Prostate gland (tissue), 2 donors: ENCODE measurements at regions not wholly inside any gene's neighbourhood (a gene's known extent, or its start where the extent isn't known, plus 50 kb on each side); places are given as distances from the start of the nearest gene placed in this dataset.

Experiments used
- POLR2A ChIP-seq: fragments of 450-650 bp; IDR thresholded peaks from one replicate; pipeline ENCODE4 v1.6.1; 2016; ENCODE audit warnings: antibody characterized with exemption, mild to moderate bottlenecking
- POLR2AphosphoS5 ChIP-seq: sonication (generic); formaldehyde crosslinking; IDR thresholded peaks from one replicate; pipeline ENCODE4 v1.6.1; 2017; ENCODE audit warnings: antibody characterized with exemption
- TF ChIP-seq, protein P1 (sequence below), 4 experiments: fragments of 200-600 bp in 2 of 4; fragments of 450-650 bp in 2 of 4; sonication (generic) in 2 of 4; IDR thresholded peaks; 1 replicate in 3 of 4; 2 replicates in 1 of 4; pipeline ENCODE4 v1.5.1; 2016 to 2019; ENCODE audit warnings: antibody characterized with exemption in 4 of 4, mild to moderate bottlenecking in 2 of 4, moderate library complexity in 2 of 4

DNA sequence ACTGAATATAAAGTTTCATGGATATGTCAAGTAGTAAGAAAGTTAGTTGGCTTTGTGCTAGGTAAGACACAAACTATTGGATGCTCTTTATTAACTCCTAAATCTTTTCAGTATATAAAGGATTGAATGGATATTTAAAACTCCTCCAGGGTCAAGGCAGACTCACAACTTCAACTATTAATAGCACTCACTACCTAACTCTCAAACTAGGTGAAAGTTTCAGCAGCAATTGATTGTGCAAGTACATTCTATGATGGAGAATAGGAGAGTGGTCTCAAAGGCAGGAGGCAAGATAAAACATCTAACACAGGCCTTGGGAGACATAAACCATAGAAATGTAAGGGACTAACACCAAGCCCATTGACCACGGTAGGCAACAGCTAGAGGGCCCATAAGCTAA lies 328.9 kb upstream of the CHAC2 start:
- TF ChIP-seq POLR2A = no peak
- TF ChIP-seq, protein P1, sequence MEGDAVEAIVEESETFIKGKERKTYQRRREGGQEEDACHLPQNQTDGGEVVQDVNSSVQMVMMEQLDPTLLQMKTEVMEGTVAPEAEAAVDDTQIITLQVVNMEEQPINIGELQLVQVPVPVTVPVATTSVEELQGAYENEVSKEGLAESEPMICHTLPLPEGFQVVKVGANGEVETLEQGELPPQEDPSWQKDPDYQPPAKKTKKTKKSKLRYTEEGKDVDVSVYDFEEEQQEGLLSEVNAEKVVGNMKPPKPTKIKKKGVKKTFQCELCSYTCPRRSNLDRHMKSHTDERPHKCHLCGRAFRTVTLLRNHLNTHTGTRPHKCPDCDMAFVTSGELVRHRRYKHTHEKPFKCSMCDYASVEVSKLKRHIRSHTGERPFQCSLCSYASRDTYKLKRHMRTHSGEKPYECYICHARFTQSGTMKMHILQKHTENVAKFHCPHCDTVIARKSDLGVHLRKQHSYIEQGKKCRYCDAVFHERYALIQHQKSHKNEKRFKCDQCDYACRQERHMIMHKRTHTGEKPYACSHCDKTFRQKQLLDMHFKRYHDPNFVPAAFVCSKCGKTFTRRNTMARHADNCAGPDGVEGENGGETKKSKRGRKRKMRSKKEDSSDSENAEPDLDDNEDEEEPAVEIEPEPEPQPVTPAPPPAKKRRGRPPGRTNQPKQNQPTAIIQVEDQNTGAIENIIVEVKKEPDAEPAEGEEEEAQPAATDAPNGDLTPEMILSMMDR (IDR thresholded peaks at IDR 0.05) = no peak
- no peak for TF ChIP-seq POLR2AphosphoS5
